H1 (cell line): ENCODE measurements at regions not wholly inside any gene's neighbourhood (a gene's known extent, or its start where the extent isn't known, plus 50 kb on each side); places are given as distances from the start of the nearest gene placed in this dataset.

Experiments used
- KDM5A ChIP-seq: fragments of 200-600 bp; IDR thresholded peaks from 2 replicates; pipeline ENCODE4 v1.7.1; 2012; ENCODE audit warnings: mild to moderate bottlenecking, low read length, inconsistent platforms, mixed read lengths

GRCh38 chr19:28960586-28960985 is 252.4 kb downstream of the UQCRFS1 start (continued):
- no peak for TF ChIP-seq KDM5A
